H1 (cell line): ENCODE measurements at regions not wholly inside any gene's neighbourhood (a gene's known extent, or its start where the extent isn't known, plus 50 kb on each side); places are given as distances from the start of the nearest gene placed in this dataset.

Experiments
- CTCF ChIA-PET: fragments of 300-600 bp; sonication (Branson Sonifier 250); formaldehyde crosslinking; loops from one replicate; lab custom pipeline; 2021; ENCODE audit not compliant: partially characterized antibody; lab: Charles Lee
- POLR2A ChIA-PET: fragments of 300-600 bp; sonication (Branson Sonifier 250); formaldehyde crosslinking; loops from one replicate; lab custom pipeline; 2021; ENCODE audit warnings: inconsistent platforms; ENCODE audit not compliant: partially characterized antibody; lab: Charles Lee
- DNase-seq, 2 experiments: peaks; one replicate each; pipeline versions ENCODE4 v3.0.0 to v3.0.0-alpha.2; 2010 to 2022; ENCODE audit warnings: low spot score in 2 of 2, low read depth in 1 of 2, mixed read lengths in 1 of 2
- FAIRE-seq: peaks from 2 replicates; lab custom pipeline; 2011; peaks lifted over from hg19 to GRCh38; lab: Jason Lieb, UNC
- H2AFZ ChIP-seq: 2 replicates; pipeline ENCODE4 v1.8.1; 2012; ENCODE audit warnings: low read length, inconsistent platforms
- H2AK5ac ChIP-seq: 2 replicates; pipeline ENCODE4 v1.6.1; 2013; ENCODE audit warnings: low read depth, low read length
- H2BK120ac ChIP-seq: replicated peaks from 2 replicates; pipeline ENCODE3; 2013; ENCODE audit warnings: low read depth, low read length, inconsistent platforms
- H2BK12ac ChIP-seq: 2 replicates; pipeline ENCODE4 v1.6.1; 2013; ENCODE audit warnings: low read depth, low read length
- H2BK15ac ChIP-seq: 2 replicates; pipeline ENCODE4 v1.6.1; 2013; ENCODE audit warnings: low read length
- H2BK20ac ChIP-seq: 2 replicates; pipeline ENCODE4 v1.6.1; 2013; ENCODE audit warnings: low read length
- H2BK5ac ChIP-seq: 2 replicates; pipeline ENCODE4 v1.6.1; 2013; ENCODE audit warnings: low read depth, low read length
- H3K14ac ChIP-seq: 2 replicates; pipeline ENCODE4 v1.6.1; 2013; ENCODE audit warnings: inconsistent platforms; ENCODE audit not compliant: insufficient read length
- H3K18ac ChIP-seq: 2 replicates; pipeline ENCODE4 v1.6.1; 2013; ENCODE audit warnings: low read length; ENCODE audit errors: extremely low read depth
- H3K23ac ChIP-seq: 2 replicates; pipeline ENCODE4 v1.6.1; 2013; ENCODE audit warnings: inconsistent platforms; ENCODE audit not compliant: insufficient read length
- H3K23me2 ChIP-seq: 2 replicates; pipeline ENCODE4 v1.6.1; 2013; ENCODE audit warnings: low read depth, low read length
- H3K27ac ChIP-seq: 2 replicates; pipeline ENCODE4 v1.6.1; 2011; ENCODE audit warnings: low read depth, low read length, inconsistent platforms
- H3K27me3 ChIP-seq, 4 experiments: replicated peaks in 1 of 4; 1 replicate in 1 of 4; 2 replicates in 3 of 4; pipeline versions ENCODE4 v1.6.1 to v1.8.1; 2011 to 2013; ENCODE audit warnings: low read length in 3 of 4, mild to moderate bottlenecking in 3 of 4, inconsistent platforms in 2 of 4, mixed read lengths in 2 of 4, moderate library complexity in 1 of 4; ENCODE audit not compliant: control insufficient read depth in 3 of 4, insufficient read depth in 3 of 4; ENCODE audit errors: extremely low read depth in 1 of 4
- H3K36me3 ChIP-seq, 4 experiments: 2 replicates each; pipeline versions ENCODE4 v1.6.1 to v1.8.1; 2011 to 2013; ENCODE audit warnings: mild to moderate bottlenecking in 4 of 4, low read length in 3 of 4, moderate library complexity in 2 of 4, control low read depth in 1 of 4, inconsistent platforms in 1 of 4; ENCODE audit not compliant: insufficient read depth in 4 of 4, control insufficient read depth in 2 of 4
- H3K4ac ChIP-seq: replicated peaks from 2 replicates; pipeline ENCODE3; 2013; ENCODE audit warnings: low read length, low read depth, mixed read lengths, inconsistent platforms; ENCODE audit not compliant: insufficient read length
- H3K4me1 ChIP-seq, 4 experiments: replicated peaks in 1 of 4; 1 replicate in 1 of 4; 2 replicates in 3 of 4; pipeline versions ENCODE4 v1.6.1 to v1.8.1; 2011 to 2013; ENCODE audit warnings: low read length in 3 of 4, inconsistent platforms in 2 of 4, mixed read lengths in 1 of 4; ENCODE audit not compliant: insufficient read depth in 4 of 4, control insufficient read depth in 3 of 4
- H3K4me2 ChIP-seq, 2 experiments: 2 replicates each; pipeline versions ENCODE4 v1.6.1 to v1.8.1; 2011 to 2013; ENCODE audit warnings: low read depth in 2 of 2, low read length in 2 of 2, control low read depth in 1 of 2, inconsistent platforms in 1 of 2, mild to moderate bottlenecking in 1 of 2; ENCODE audit not compliant: insufficient read depth in 1 of 2
- H3K4me3 ChIP-seq, 4 experiments: fragments of 200-600, 300-600 bp in 1 of 4; sonication (generic), shearing (Covaris generic), sonication (Bioruptor Twin) in 1 of 4; 2 replicates each; pipeline versions ENCODE4 v1.5.1 to v1.8.1; 2011 to 2016; ENCODE audit warnings: low read length in 4 of 4, low read depth in 3 of 4, control low read depth in 2 of 4, inconsistent platforms in 2 of 4, mild to moderate bottlenecking in 2 of 4, mixed read lengths in 1 of 4, moderate library complexity in 1 of 4; ENCODE audit not compliant: insufficient read depth in 2 of 4; ENCODE audit errors: extremely low read depth in 1 of 4
- H3K56ac ChIP-seq: replicated peaks from 2 replicates; pipeline ENCODE3; 2013; ENCODE audit warnings: low read depth, mild to moderate bottlenecking, mixed read lengths, low read length, inconsistent platforms; ENCODE audit not compliant: insufficient read length
- H3K79me1 ChIP-seq: 2 replicates; pipeline ENCODE4 v1.6.1; 2013; ENCODE audit warnings: low read depth, low read length, control low read depth
- H3K79me2 ChIP-seq, 2 experiments: 2 replicates each; pipeline versions ENCODE4 v1.6.1 to v1.8.1; 2012 to 2013; ENCODE audit warnings: low read length in 2 of 2, mild to moderate bottlenecking in 2 of 2, inconsistent platforms in 1 of 2; ENCODE audit not compliant: insufficient read depth in 2 of 2, control insufficient read depth in 1 of 2
- H3K9ac ChIP-seq, 4 experiments: replicated peaks in 1 of 4; 1 replicate in 1 of 4; 2 replicates in 3 of 4; pipeline versions ENCODE4 v1.6.1 to v1.8.1; 2011 to 2013; ENCODE audit warnings: low read depth in 3 of 4, low read length in 3 of 4, control low read depth in 2 of 4, mild to moderate bottlenecking in 2 of 4, moderate library complexity in 2 of 4, inconsistent platforms in 1 of 4; ENCODE audit errors: extremely low read depth in 1 of 4
- H3K9me3 ChIP-seq, 2 experiments: 2 replicates each; pipeline versions ENCODE4 v1.6.1 to v1.8.1; 2012 to 2013; ENCODE audit warnings: mild to moderate bottlenecking in 2 of 2, moderate library complexity in 2 of 2, control low read depth in 1 of 2, inconsistent platforms in 1 of 2, low read depth in 1 of 2, low read length in 1 of 2, mixed read lengths in 1 of 2; ENCODE audit not compliant: insufficient read depth in 2 of 2
- H4K20me1 ChIP-seq, 2 experiments: replicated peaks in 1 of 2; 2 replicates each; pipeline versions ENCODE3 to v1.8.1; 2011 to 2013; ENCODE audit warnings: inconsistent platforms in 2 of 2, low read length in 2 of 2, mild to moderate bottlenecking in 1 of 2; ENCODE audit not compliant: insufficient read depth in 2 of 2, control insufficient read depth in 1 of 2
- H4K5ac ChIP-seq: 2 replicates; pipeline ENCODE4 v1.6.1; 2013; ENCODE audit warnings: low read length, low read depth, mixed read lengths, inconsistent platforms; ENCODE audit not compliant: insufficient read length
- H4K8ac ChIP-seq: 2 replicates; pipeline ENCODE4 v1.8.0; 2013; ENCODE audit warnings: mild to moderate bottlenecking, moderate library complexity, low read length, inconsistent platforms; ENCODE audit not compliant: insufficient read depth; ENCODE audit errors: extremely low read depth
- H4K91ac ChIP-seq: replicated peaks from 2 replicates; pipeline ENCODE3; 2013; ENCODE audit warnings: low read length, mixed read lengths, inconsistent platforms; ENCODE audit not compliant: insufficient read length
- HDAC6 ChIP-seq: IDR thresholded peaks from one replicate; pipeline ENCODE4 v1.7.1; 2012; ENCODE audit warnings: low read depth, mild to moderate bottlenecking, inconsistent platforms, low read length, moderate library complexity
- RAD21 ChIP-seq, 2 experiments: IDR thresholded peaks in 1 of 2; conservative IDR thresholded peaks in 1 of 2; 2 replicates each; pipeline ENCODE4 v1.6.1; 2011; ENCODE audit warnings: low read depth in 2 of 2, low read length in 2 of 2, improper control_type of control experiment in 1 of 2, inconsistent platforms in 1 of 2, mild to moderate bottlenecking in 1 of 2, moderate library complexity in 1 of 2
- whole genome bisulfite sequencing, 2 experiments: shearing (Covaris generic) in 1 of 2; methylation state at CpG; one replicate each; pipeline versions ENCODE4 v1.1.6 to v1.1.7; 2013 to 2015; ENCODE audit warnings: low lambda C conversion rate in 2 of 2, mixed read lengths in 2 of 2, inconsistent platforms in 1 of 2, low coverage in 1 of 2, missing lambda C conversion rate in 1 of 2; ENCODE audit not compliant: insufficient replicate concordance in 2 of 2, insufficient coverage in 1 of 2, insufficient read length in 1 of 2; ENCODE audit errors: extremely low coverage in 1 of 2, missing lambda C conversion rate in 1 of 2; 5-methylcytosine and 5-hydroxymethylcytosine counted together
- TF ChIP-seq, protein P1 (sequence below), 3 experiments: IDR thresholded peaks; 1 replicate in 2 of 3; 2 replicates in 1 of 3; pipeline versions ENCODE4 v1.5.1 to v1.6.1; 2011; ENCODE audit warnings: low read length in 3 of 3, mild to moderate bottlenecking in 3 of 3, inconsistent platforms in 2 of 3, low read depth in 1 of 3, moderate library complexity in 1 of 3; ENCODE audit not compliant: insufficient read depth in 1 of 3; ENCODE audit errors: control extremely low read depth in 1 of 3

DNA sequence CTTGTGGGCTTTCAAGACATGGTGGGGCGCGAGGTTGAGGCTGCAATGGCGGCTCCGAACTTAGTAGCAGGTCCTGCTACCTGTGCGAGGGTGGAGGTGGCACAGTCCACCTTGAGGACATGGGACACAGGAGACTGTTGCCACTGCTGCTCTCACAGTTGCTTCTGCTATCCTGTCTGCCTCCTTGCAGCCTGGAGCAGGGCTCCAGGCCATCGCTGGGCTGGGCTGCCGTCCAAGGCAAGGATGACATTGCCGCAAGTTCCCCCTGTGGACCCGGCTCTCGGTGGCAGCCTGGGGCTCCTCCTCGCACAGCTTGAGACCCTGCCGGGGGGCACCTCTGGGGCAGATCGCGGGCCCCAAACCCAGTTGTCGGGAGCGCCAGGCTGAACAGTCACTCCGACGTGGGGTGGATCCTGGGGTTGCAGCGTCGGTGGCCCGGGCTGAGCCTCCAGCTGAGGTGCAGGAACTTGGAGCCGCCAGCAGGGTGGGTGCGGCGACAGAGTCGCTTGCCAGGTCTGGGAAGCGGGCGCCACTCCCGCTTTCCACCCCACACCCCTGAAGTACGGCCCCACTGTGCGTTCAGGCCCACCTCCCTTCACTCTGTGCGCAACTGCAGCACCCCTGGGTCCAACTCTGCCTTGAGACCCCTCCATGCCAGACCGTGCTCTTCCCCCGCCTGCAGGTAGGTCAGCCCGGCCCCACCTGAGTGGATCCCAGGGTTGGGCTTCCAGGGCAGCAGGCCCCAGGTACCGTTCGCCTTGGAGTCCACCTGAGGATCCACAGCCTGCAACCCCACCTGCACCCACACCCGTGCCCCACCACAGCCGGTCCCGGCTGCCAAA, 192.7 kb upstream of the NUDT6 start:
- Histone ChIP-seq H3K9me3 (peaks cover 0 to 4% of the 10 kb centered on the region in 2 experiments; a peak in 1 of 4 replicates), H3K79me2 (no peaks in the 10 kb centered on the region), H3K4me2 (no peak overlapping the region), H4K5ac (no peak overlapping the region), H4K8ac (no peak overlapping the region), H3K27me3 (no peaks in the 10 kb centered on the region), H2BK5ac (no peak overlapping the region), H4K20me1 (peaks cover 0 to 2% of the 10 kb centered on the region in 2 experiments), H3K36me3 (no peaks in the 10 kb centered on the region), H3K14ac (no peak overlapping the region), H3K18ac (no peak overlapping the region), H3K56ac (no peak overlapping the region), H3K4me1 (no peaks in the 10 kb centered on the region), H3K23ac (no peak overlapping the region), H2BK120ac (no peak overlapping the region), H2AK5ac (no peak overlapping the region), H2BK20ac (no peak overlapping the region), H2BK12ac (no peak overlapping the region), H2BK15ac (no peak overlapping the region), H3K4me3 (no peak overlapping the region), H2AFZ (no peak overlapping the region), H3K23me2 (no peaks in the 10 kb centered on the region), H3K79me1 (peaks cover 2% of the 10 kb centered on the region; the same call in 1 of the 2 replicates), H3K4ac (no peak overlapping the region), H3K27ac (no peak overlapping the region), H4K91ac (no peak overlapping the region), H3K9ac (no peak overlapping the region)
- no peak for FAIRE-seq
- TF ChIP-seq, protein P1, sequence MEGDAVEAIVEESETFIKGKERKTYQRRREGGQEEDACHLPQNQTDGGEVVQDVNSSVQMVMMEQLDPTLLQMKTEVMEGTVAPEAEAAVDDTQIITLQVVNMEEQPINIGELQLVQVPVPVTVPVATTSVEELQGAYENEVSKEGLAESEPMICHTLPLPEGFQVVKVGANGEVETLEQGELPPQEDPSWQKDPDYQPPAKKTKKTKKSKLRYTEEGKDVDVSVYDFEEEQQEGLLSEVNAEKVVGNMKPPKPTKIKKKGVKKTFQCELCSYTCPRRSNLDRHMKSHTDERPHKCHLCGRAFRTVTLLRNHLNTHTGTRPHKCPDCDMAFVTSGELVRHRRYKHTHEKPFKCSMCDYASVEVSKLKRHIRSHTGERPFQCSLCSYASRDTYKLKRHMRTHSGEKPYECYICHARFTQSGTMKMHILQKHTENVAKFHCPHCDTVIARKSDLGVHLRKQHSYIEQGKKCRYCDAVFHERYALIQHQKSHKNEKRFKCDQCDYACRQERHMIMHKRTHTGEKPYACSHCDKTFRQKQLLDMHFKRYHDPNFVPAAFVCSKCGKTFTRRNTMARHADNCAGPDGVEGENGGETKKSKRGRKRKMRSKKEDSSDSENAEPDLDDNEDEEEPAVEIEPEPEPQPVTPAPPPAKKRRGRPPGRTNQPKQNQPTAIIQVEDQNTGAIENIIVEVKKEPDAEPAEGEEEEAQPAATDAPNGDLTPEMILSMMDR (IDR thresholded peaks at IDR 0.05; ENCODE audit: control extremely low read depth in 1 of 3, insufficient read depth in 1 of 3, low read depth in 1 of 3, low read length in 3 of 3) = peak in 2 of 3 experiments; percentile 22 to 54; a peak in 3 of 4 replicates
- TF ChIP-seq RAD21 (IDR thresholded peaks at IDR 0.05 in 1 of 2, conservative IDR thresholded peaks at IDR 0.05 in 1 of 2; ENCODE audit: low read depth in 2 of 2, low read length in 2 of 2) = peak; percentile 33 to 51; a peak in 3 of 4 replicates
- TF ChIP-seq HDAC6 = no peak
- CTCF ChIA-PET = interaction anchor here (1.0 to 3.6 kb wide), 9 partner anchors 9 to 203 kb away, joined by 3 to 13 read pairs (median 5); no protein-coding TSS in a partner anchor
- POLR2A ChIA-PET = interaction anchor here (0.6 kb wide), 1 partner anchor 537 kb away, joined by 3 read pairs; no protein-coding TSS in a partner anchor
- DNase-seq = peak in 1 of 2 experiments; percentile 60
- WGBS, 2 experiments = 91% methylated on average over 37 of the region's 39 CpGs; no CpG with 5 or more reads in 1 of the 2 experiments
